HEK293T (cell line): ENCODE measurements at regions not wholly inside any gene's neighbourhood (a gene's known extent, or its start where the extent isn't known, plus 50 kb on each side); places are given as distances from the start of the nearest gene placed in this dataset.

Experiments used
- ELF4 ChIP-seq: fragments of 450-650 bp; IDR thresholded peaks from 2 replicates; pipeline ENCODE4 v1.6.1; 2017; ENCODE audit warnings: antibody characterized with exemption
- FOXK2 ChIP-seq: fragments of 450-650 bp; IDR thresholded peaks from 2 replicates; pipeline ENCODE4 v1.6.1; 2016; ENCODE audit warnings: mild to moderate bottlenecking
- FOXM1 ChIP-seq: fragments of 450-650 bp; IDR thresholded peaks from 2 replicates; pipeline ENCODE4 v1.6.1; 2017; ENCODE audit warnings: mild to moderate bottlenecking, borderline replicate concordance
- L3MBTL2 ChIP-seq: fragments of 450-650 bp; conservative IDR thresholded peaks from 2 replicates; pipeline ENCODE4 v1.6.1; 2016; ENCODE audit warnings: mild to moderate bottlenecking
- PKNOX1 ChIP-seq: fragments of 450-650 bp; IDR thresholded peaks from 2 replicates; pipeline ENCODE4 v1.6.1; 2016
- SUZ12 ChIP-seq: fragments of 450-650 bp; IDR thresholded peaks from 2 replicates; pipeline ENCODE4 v1.6.1; 2016; ENCODE audit warnings: mild to moderate bottlenecking

- TF ChIP-seq SUZ12 (no peak), L3MBTL2 (no peak), FOXK2 (no peak), ELF4 (no peak), PKNOX1 (no peak), FOXM1 (no peak)
Observed at GRCh38 chr5:57370376-57370775, 112.2 kb downstream of the ACTBL2 start.
